Effector memory CD8-positive, alpha-beta T cell (primary cell): ENCODE measurements at regions not wholly inside any gene's neighbourhood (a gene's known extent, or its start where the extent isn't known, plus 50 kb on each side); places are given as distances from the start of the nearest gene placed in this dataset.

Experiments used
- ATAC-seq: fragments of 150-1000 bp; cut with Tn5 transposase; replicated peaks from 2 replicates; pipeline ENCODE4 v1.10.0; 2021; ENCODE audit warnings: mild to moderate bottlenecking, moderate library complexity
- DNase-seq, 3 experiments: peaks; one replicate each; pipeline ENCODE4 v3.0.0; 2021
- H3K27ac Mint-ChIP-seq, 2 donors: one replicate each; pipeline ENCODE4 v1.8.0; 2022; ENCODE audit warnings: mild to moderate bottlenecking in 2 of 2, mixed read lengths in 2 of 2, moderate library complexity in 2 of 2
- H3K27me3 Mint-ChIP-seq, 2 donors: one replicate each; pipeline ENCODE4 v1.8.0; 2022; ENCODE audit warnings: mixed read lengths in 2 of 2
- H3K36me3 Mint-ChIP-seq: one replicate; pipeline ENCODE4 v1.8.0; 2022; ENCODE audit warnings: mild to moderate bottlenecking, moderate library complexity, mixed read lengths; ENCODE audit not compliant: insufficient read depth
- H3K4me1 Mint-ChIP-seq, 2 donors: one replicate each; pipeline ENCODE4 v1.8.0; 2022; ENCODE audit warnings: low read depth in 2 of 2, mixed read lengths in 2 of 2
- H3K4me3 Mint-ChIP-seq, 2 donors: one replicate each; pipeline ENCODE4 v1.8.0; 2022; ENCODE audit warnings: mild to moderate bottlenecking in 2 of 2, mixed read lengths in 2 of 2, moderate library complexity in 2 of 2
- H3K9me3 Mint-ChIP-seq, 2 donors: one replicate each; pipeline ENCODE4 v1.8.0; 2022; ENCODE audit warnings: mixed read lengths in 2 of 2

DNA sequence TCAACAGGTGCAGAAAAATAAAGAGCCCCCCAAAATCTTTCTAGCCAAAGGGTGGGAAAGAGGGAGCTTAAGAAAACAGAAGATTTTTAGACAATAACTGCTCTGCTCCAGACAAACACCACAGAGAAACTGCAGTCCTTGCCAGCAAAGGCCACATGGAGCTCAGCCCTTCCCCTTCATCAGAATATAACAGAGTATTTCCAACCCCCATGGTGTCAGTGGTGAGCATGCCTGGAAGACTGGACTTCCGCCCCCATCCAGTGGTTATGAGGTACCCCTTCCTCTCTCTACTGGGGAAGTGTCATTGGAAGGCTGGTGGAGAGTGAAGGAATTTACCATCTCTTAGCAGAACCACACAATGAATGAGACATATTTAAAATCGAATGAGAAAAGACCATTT is 1007.3 kb upstream of the CELF2 start:
- ATAC-seq (no peak), DNase-seq (no peak)
- Mint-ChIP-seq H3K4me3 (no peak overlapping the region), H3K4me1 (no peaks in the 10 kb centered on the region), H3K9me3 (peaks cover 2 to 5% of the 10 kb centered on the region in 2 donors), H3K36me3 (no peaks in the 10 kb centered on the region), H3K27me3 (no peaks in the 10 kb centered on the region), H3K27ac (no peak overlapping the region)

DNA sequence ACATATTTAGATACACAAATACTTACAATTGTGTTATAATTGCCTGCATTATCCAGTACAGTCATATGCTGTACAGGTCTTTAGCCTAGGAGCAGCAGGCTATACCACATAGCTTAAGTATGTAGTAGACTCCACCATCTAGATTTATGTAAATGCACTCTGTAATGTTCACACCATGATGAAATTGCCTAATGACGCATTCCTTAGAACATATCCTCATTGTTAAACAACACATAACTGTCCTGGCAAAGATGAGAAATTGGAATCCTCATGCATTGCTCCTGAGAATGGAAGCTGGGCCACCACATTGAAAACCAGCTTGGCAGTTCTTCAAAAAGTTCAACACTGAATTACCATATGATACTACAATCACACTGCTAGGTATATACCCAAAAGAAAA is 1002.8 kb upstream of the CELF2 start:
- Mint-ChIP-seq H3K27ac (no peak overlapping the region), H3K27me3 (no peaks in the 10 kb centered on the region), H3K9me3 (peaks cover 2 to 6% of the 10 kb centered on the region in 2 donors), H3K36me3 (no peaks in the 10 kb centered on the region), H3K4me1 (no peaks in the 10 kb centered on the region), H3K4me3 (no peak overlapping the region)
- ATAC-seq = no peak
- DNase-seq = no peak

DNA sequence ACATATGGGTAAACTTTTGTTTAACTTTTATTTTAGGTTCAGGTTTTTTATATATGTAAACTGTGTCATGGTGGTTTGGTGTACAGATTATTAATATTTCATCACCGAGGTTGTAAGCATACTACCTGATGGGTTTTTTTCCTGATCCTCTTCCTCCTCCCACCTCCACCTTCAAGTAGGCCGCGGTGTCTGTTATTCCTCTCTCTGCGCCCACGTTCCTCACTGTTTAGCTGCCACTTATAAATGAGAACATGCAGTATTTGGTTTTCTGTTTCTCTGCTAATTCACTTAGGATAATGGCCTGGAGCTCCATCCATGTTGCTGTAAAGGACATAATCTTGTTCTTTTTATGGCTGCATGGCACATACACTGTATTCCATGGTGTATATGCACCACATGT is 1000.0 kb upstream of the CELF2 start:
- no peak for ATAC-seq
- H3K36me3 Mint-ChIP-seq = no peaks in the 10 kb centered on the region
- no peaks in the 10 kb centered on the region for H3K4me1 Mint-ChIP-seq
- H3K27me3 Mint-ChIP-seq = no peaks in the 10 kb centered on the region
- no peak for DNase-seq
- peaks cover 7 to 16% of the 10 kb centered on the region in 2 donors for H3K9me3 Mint-ChIP-seq
- H3K4me3 Mint-ChIP-seq = no peak overlapping the region
- no peak overlapping the region for H3K27ac Mint-ChIP-seq

DNA sequence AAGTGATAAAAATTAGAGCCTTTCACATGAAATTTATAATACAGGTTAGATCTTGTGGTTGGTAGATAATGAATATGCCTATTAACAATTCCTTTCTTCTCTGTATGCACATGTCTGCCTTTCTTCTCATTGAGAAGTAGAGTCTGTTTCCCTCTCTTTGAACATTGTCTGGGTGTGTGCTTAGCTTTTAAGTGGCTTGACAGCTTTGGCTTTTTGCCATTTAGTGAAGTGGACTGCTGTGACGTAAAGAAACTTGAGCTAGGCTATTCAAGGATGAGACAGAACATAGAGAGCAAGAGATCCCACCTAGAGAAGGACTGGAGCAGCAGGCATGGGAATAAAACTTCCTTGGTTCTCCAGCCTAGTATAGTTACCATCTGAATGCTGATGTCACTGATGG is 996.7 kb upstream of the CELF2 start:
- Mint-ChIP-seq H3K27me3 (no peaks in the 10 kb centered on the region), H3K9me3 (peaks cover 9 to 16% of the 10 kb centered on the region in 2 donors), H3K4me1 (no peaks in the 10 kb centered on the region), H3K36me3 (no peaks in the 10 kb centered on the region), H3K27ac (no peak overlapping the region), H3K4me3 (no peak overlapping the region)
- no peak for DNase-seq
- no peak for ATAC-seq

DNA sequence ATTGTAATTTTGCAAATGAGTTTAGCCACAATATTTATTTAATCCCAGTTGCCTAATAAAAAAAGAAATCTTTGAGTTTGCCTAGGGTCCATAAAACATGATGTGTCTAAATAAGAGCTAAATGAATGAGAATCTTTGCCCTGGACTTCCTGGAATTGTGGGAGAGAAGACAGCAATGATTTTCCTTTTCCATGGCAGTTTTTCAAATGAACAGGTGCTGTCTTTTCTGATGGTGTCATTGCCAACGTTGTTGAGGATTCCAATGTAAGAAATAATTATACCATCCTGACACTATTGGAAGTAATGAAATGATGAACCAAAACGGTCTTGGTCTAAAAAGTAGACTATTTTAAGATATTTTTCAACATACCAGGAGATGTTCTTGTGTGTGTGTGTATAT is 984.7 kb upstream of the CELF2 start:
- Mint-ChIP-seq H3K27me3 (no peaks in the 10 kb centered on the region), H3K27ac (no peak overlapping the region), H3K36me3 (no peaks in the 10 kb centered on the region), H3K4me3 (no peak overlapping the region), H3K9me3 (peaks cover 0 to 4% of the 10 kb centered on the region in 2 donors), H3K4me1 (no peaks in the 10 kb centered on the region)
- DNase-seq (no peak), ATAC-seq (no peak)

DNA sequence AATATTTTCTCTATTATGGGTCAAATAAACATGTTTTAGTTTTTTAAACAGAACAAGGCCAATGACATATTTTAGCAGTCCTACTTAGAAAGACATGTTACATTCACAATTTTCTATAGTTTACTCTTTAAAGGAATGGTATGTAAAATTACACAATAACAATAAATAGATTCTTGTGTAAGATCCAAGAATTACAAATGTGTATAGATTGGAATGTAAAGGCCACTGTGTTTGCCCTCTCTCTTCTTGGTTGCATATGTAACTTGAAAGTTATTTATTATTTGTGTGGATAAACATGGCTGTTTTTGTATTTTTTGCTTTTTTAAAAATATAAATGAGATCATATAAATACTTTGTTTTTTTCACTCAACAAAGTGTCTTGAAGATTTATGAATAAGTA is 979.3 kb upstream of the CELF2 start:
- no peaks in the 10 kb centered on the region for H3K27me3 Mint-ChIP-seq
- peaks cover 0 to 2% of the 10 kb centered on the region in 2 donors for H3K9me3 Mint-ChIP-seq
- no peak overlapping the region for H3K27ac Mint-ChIP-seq
- H3K36me3 Mint-ChIP-seq = no peaks in the 10 kb centered on the region
- ATAC-seq (no peak), DNase-seq (no peak)
- no peaks in the 10 kb centered on the region for H3K4me1 Mint-ChIP-seq
- no peak overlapping the region for H3K4me3 Mint-ChIP-seq

DNA sequence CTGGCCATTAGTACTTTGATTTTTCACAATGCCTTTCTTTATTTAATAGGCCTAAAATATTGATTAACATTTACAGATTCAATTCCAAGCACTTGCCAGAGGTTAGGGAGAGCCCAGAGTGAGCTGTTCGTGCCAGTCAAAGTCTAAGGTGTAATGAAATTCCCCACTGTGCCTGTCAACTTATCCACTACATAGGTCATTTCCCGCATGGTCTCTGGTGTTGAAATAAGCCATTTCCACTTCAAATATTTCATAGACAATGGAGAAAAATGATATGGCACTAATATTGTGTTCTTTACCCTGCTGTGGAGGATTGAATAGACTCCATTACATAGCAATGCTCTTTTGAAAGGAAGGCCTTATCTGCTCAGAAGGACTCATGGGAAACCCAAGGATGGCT is 978.1 kb upstream of the CELF2 start:
- ATAC-seq = no peak
- Mint-ChIP-seq H3K9me3 (peaks cover 0 to 2% of the 10 kb centered on the region in 2 donors), H3K4me3 (no peak overlapping the region), H3K27me3 (no peaks in the 10 kb centered on the region), H3K4me1 (no peaks in the 10 kb centered on the region), H3K36me3 (no peaks in the 10 kb centered on the region), H3K27ac (no peak overlapping the region)
- no peak for DNase-seq

DNA sequence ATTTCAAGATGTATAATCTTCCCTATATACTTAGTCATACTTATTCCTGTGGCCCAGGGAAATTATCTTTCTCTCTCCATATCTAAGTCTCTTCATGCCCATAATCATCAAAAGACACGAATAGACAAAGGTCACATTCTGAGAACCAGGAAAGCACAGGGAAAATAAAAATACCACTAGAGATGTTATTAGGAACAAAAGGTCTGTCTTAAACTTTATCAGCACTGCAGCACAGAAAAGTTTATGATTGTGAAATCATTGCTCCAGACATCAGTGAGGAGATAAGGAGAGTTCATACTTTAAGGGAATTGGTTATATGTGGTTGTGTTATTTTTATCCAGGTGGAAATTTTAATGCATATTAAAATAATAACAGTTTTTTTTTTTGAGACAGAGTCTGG is 974.6 kb upstream of the CELF2 start:
- H3K36me3 Mint-ChIP-seq = no peaks in the 10 kb centered on the region
- no peaks in the 10 kb centered on the region for H3K27me3 Mint-ChIP-seq
- no peak overlapping the region for H3K27ac Mint-ChIP-seq
- ATAC-seq (no peak), DNase-seq (no peak)
- H3K4me1 Mint-ChIP-seq = no peaks in the 10 kb centered on the region
- H3K9me3 Mint-ChIP-seq = peaks cover 0 to 7% of the 10 kb centered on the region in 2 donors
- no peak overlapping the region for H3K4me3 Mint-ChIP-seq

DNA sequence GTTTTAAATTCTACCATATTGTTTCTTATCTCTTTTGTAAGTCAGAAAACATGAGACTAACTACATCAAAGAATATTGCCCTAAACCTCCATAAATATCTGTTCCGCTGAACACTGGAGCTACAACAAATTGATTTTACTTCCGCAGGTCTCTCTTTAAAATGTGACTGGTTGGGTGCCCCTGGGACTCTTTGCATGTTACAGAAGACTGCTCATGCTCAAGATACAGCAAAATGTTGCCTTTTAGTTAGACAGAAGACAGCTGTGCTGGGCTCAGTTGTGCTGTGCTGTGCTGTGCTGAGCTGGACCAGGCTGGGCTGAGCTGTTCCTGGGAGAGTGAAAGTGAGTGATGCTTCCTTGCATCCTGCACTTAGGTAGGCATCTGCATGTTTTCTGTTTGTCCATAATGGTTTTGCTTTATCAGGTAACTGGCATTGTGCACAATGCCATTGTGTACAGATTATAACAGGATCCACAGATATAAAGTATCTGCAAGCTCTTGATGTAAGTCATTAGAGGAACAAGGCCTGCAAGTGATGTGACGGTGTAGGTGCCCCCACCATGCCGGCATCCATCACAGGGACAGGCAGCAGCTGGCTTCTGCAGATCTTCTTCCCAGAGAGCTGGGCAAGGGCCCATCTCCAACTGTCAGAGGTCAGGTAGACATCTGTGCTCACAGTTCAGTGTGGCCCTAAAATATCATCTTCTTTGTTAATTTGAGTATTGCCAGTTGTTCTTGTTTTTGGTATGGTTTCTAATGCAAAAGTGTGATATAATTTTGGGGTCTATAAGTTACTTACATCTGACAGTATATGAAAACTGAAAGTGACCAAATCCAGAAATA is 972.5 kb upstream of the CELF2 start:
- peaks cover 0 to 7% of the 10 kb centered on the region in 2 donors for H3K9me3 Mint-ChIP-seq
- DNase-seq (no peak), ATAC-seq (no peak)
- H3K36me3 Mint-ChIP-seq = no peaks in the 10 kb centered on the region
- no peaks in the 10 kb centered on the region for H3K4me1 Mint-ChIP-seq
- no peaks in the 10 kb centered on the region for H3K27me3 Mint-ChIP-seq
- no peak overlapping the region for H3K27ac Mint-ChIP-seq
- H3K4me3 Mint-ChIP-seq = no peak overlapping the region

DNA sequence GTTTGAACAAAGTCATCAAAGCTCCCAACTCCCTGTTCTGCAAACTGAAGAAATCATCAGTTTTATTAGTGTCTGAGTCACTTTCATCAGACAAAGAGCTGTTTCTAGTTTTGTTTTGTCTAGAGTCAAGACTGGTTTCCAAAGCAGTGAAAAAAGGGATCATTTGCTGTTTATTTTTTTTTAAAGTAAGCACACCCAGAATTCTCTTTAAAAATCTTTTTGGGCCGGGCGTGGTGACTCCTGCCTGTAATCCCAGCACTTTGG is 972.0 kb upstream of the CELF2 start:
- no peaks in the 10 kb centered on the region for H3K36me3 Mint-ChIP-seq
- H3K4me1 Mint-ChIP-seq = no peaks in the 10 kb centered on the region
- no peak for ATAC-seq
- H3K9me3 Mint-ChIP-seq = peaks cover under 1 to 7% of the 10 kb centered on the region in 2 donors
- DNase-seq = no peak
- no peak overlapping the region for H3K27ac Mint-ChIP-seq
- no peak overlapping the region for H3K4me3 Mint-ChIP-seq
- no peaks in the 10 kb centered on the region for H3K27me3 Mint-ChIP-seq

DNA sequence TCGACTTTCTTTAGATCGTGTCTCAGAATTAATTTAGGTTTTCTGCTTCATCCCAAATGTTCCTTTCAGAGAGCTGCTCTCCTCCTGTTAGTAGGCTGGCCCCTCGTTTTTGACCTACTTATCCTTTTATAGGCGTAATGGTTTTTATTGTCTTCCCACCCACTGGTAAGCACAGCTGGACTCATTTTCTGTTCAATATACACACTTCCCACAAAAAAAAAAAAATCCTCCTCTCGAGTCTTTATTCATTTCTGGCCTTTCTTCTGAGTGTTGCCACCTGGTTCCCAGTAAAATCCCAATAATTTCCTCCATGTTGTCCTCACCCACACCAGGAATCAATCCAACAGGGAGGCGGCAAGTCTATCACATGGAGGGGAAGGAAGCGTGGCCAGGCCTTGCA is 970.2 kb upstream of the CELF2 start:
- Mint-ChIP-seq H3K27ac (no peak overlapping the region), H3K27me3 (no peaks in the 10 kb centered on the region), H3K4me3 (no peak overlapping the region), H3K4me1 (no peaks in the 10 kb centered on the region), H3K9me3 (peaks cover 6 to 7% of the 10 kb centered on the region in 2 donors), H3K36me3 (no peaks in the 10 kb centered on the region)
- ATAC-seq = no peak
- DNase-seq = no peak

DNA sequence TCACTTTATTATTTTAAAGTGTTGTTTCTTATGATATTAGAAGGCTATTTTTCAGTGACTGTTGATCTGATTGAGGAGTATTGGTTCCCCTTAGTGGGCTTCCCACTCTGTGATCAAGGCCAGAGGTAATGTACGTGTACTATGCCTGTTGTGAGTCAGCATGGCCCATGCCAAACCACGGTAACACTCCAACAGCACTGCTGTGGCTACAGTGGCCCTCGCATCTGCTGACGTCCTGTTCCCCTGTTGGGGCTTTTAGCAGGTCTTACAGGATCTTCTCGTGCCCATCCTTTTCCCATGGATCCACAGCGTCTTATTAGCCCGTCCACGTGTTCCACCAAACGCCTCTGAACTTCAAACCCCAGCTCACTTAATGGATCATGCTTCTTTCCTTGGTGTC is 964.6 kb upstream of the CELF2 start:
- no peaks in the 10 kb centered on the region for H3K36me3 Mint-ChIP-seq
- DNase-seq (no peak), ATAC-seq (no peak)
- no peaks in the 10 kb centered on the region for H3K27me3 Mint-ChIP-seq
- H3K4me3 Mint-ChIP-seq = no peak overlapping the region
- no peaks in the 10 kb centered on the region for H3K4me1 Mint-ChIP-seq
- peaks cover 1 to 15% of the 10 kb centered on the region in 2 donors for H3K9me3 Mint-ChIP-seq
- H3K27ac Mint-ChIP-seq = no peak overlapping the region

DNA sequence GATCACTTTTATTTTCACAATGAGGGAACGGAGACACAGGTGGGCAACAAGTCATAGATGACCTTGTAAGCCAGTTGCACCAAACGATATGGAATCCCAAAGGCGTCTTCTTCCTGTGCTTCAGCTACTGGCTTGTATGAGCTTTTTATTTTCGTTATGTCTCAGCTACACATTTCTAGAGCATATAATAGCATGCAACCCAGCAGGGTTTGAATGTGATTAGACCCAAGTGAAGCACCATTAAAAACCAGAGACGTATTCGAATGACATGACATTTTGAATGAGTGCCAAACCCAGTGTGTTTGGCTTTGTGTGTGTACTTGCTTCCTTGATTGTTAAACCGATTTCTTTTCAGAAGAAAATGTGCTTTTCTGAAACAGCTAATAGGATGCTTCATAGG is 963.2 kb upstream of the CELF2 start:
- no peak for DNase-seq
- no peaks in the 10 kb centered on the region for H3K27me3 Mint-ChIP-seq
- H3K4me1 Mint-ChIP-seq = no peaks in the 10 kb centered on the region
- peaks cover 1 to 15% of the 10 kb centered on the region in 2 donors for H3K9me3 Mint-ChIP-seq
- H3K27ac Mint-ChIP-seq = no peak overlapping the region
- H3K36me3 Mint-ChIP-seq = no peaks in the 10 kb centered on the region
- ATAC-seq = no peak
- no peak overlapping the region for H3K4me3 Mint-ChIP-seq

DNA sequence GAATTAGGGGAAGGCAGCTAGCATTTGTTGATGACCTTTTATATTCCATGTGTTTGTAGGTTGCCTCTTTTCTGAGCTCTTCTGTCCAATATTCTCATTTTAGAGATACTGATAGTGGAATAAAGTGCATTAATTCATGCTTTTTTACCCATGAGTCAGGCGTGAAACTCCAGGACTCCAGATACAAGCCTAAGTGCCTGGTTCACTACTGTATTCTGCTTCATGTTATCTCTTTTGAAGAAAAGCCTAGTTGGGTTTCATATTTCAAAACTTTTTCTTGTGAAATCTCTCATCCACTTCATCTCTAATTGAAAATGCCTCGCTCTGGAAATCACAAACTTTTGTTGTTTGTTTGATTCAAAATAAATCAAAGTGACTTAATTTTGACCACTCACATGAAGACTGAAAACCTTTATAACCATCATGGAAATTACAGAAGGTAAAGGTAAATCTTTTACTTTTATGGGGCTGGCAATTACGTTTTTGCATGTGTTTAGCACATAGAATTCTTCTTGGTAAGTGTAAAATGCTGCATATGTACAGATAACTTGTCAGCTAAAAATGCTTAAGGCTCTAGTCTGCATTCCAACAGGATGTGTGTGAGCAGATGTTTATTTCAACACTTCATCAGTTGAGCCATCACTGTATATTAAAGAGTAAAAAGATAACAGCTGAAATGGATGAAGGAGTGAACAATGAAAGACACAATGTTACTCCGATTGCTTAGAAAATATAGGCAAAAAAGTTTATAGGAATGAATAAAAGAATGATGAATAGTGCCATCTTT is 961.8 kb upstream of the CELF2 start:
- H3K4me1 Mint-ChIP-seq = no peaks in the 10 kb centered on the region
- DNase-seq (no peak), ATAC-seq (no peak)
- no peak overlapping the region for H3K4me3 Mint-ChIP-seq
- no peak overlapping the region for H3K27ac Mint-ChIP-seq
- no peaks in the 10 kb centered on the region for H3K36me3 Mint-ChIP-seq
- peaks cover 3 to 12% of the 10 kb centered on the region in 2 donors for H3K9me3 Mint-ChIP-seq
- H3K27me3 Mint-ChIP-seq = no peaks in the 10 kb centered on the region
